Eye (tissue), 1 donor: ENCODE measurements at regions not wholly inside any gene's neighbourhood (a gene's known extent, or its start where the extent isn't known, plus 50 kb on each side); places are given as distances from the start of the nearest gene placed in this dataset.
"Not testable (repeated sequence)": the region's sequence is repeated elsewhere in the genome, so short reads cannot be mapped to it uniquely, and the experiment has no call there.

Source experiments
- DNase-seq: peaks from one replicate; pipeline ENCODE4 v3.0.0-alpha.2; 2015

DNA sequence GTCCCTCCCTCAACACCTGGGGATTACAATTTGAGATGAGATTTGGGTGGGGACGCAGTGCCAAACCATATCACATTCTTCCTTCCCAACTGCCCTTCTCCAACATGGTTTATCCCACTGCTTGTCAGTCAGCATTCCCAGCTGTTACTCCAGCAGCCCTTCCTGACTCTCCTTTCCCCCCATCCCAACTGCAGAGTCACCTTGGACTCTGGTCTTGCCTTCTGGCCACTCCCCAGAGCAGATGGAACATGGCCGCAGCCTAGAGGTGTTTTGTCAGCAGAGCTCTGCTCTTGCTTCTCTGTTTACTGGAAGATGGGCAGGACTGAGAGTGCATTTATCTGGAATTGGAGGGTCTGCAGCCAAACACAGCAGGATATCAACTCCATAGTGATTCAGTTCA is 51.2 kb upstream of the MEX3C start:
- DNase-seq, result no peak

DNA sequence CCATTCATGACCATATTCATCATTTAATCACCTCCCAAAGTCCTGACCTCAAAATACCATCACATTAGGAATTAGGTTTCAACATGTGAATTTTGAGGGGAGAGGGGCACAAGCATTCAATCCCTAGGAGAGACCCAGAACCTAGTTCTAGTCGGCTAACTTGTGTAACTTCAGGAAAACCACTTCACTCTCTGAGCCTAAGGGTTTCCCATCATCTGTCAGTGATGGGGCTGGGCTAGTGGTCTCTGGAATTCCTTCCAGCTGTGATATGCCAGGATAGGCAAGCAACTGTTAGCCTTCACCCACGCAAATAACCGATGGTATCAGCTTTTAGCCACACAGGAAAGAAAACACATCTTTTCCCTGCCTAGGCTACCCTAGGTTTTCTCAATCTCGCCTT is 52.5 kb upstream of the MEX3C start:
- DNase-seq, result no peak

DNA sequence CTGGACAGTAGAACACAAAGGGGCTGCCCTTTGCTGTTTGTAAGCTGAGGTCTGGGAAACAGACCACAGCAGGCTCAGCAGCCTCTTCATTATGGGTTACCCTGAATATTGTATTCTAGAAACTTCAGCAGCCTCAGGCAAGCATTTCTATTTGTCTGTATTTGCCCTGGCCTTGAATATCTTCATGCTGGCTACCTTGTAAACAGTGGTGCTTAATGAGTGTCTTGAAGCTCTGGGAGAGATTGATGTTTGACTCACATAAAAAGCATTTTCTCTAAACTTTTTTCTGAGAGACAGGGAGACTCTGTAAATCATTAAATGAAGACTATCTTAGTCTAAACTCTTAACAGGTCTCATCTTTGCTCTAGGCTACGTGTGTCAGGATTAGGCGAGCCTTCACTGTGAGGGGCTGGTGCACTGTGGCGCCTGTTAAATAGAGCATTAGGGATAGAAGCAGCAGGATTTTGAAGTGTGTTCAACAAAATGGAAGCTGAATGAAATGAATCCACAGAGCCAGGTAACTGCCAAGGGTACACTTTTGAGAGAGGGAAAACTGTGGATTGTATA is 53.1 kb upstream of the MEX3C start:
- no peak for DNase-seq

DNA sequence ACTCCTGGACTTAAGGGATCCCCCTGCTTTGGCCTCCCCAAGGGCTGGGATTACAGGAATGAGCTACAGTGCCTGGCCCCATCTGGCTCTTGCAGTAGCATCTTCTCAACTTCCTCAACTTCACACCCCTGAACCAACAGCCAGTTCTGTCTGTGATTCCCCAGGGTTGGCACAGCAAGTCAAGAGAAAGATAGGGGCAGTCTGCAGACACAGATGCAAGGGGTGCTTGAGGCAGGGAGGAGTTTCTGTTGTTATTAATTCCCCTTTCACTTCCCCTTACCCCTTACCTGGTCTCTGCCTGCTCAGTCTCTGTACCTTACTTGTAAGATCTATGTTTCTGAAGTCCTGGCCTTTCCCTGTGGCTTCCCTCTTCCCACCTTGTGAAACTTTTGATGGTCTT is 54.1 kb upstream of the MEX3C start:
- no peak for DNase-seq

DNA sequence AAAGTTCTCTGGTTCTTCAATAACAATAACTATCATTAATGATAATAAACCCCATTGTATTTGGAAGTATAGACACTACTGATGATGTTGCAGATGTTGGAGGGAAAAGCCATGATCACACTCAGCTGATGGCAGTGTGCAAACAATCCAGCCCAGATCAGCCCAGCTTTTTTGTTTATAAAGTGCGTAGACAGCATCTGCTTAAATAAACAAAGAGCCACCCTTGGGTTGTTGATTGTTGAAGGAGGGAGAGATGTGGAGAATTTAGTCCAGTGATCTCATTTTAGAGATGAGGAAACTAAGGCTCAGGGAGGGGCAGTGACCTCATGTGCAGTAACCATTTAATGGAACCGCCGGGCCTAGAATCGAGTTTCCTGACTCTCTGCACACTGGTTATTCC is 56.0 kb upstream of the MEX3C start:
- no peak for DNase-seq

DNA sequence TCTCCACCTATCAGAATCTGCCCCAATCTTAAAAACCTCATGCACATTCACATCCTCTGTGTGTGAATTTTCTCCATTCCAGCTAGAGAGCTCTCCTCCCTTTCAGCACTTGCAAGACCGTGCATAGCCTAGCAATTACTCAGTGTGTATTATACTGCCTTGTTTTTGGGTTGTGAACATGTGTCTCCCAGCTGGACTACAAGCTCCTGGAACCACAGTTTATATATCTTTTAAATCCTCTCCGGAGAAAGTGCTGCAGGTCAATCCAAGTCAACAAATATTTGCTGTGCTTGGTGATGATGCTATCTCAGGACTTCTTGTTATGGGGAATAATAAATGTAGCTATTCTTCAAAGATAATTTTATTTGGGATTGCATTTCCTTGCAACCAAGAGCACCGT is 58.2 kb upstream of the MEX3C start:
- DNase-seq, result no peak

DNA sequence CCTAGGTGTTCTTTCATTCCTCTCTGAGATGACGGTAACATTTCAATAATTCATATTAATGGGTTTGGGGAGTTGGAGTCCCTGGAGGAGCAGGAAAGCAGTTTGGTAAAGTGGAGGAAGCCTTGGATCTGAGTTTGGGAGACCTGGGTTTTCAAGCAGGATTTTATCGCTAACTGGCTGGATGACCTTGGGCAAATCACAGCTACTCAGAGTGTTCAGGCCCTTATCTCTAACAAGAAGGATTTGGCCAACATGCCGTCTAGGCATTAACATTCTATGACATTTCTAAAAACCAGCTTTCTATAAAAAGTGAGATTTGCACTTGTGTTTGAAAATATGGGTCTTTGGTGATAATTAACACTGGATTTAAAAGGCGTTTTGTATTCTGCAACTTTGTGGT is 59.7 kb upstream of the MEX3C start:
- no peak for DNase-seq

DNA sequence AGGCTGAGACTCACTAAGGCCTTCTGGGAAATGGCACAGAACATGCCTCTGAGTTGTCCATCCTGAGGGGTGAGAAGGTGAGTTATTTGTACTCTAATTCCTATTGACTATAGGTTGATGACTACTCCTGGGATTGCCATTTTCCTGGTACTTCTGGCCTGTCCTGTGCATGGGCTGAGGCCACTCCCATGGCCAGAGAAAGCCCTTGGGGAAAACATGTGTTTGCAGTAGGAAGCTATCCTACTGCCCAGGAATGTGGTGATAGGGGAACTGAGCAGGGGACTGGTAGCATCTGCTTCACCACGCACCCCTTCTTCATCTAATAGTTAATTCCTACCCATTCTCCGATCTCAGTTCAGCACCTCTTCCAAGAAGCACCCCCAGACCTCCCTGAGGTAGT is 62.6 kb upstream of the MEX3C start:
- no peak for DNase-seq

DNA sequence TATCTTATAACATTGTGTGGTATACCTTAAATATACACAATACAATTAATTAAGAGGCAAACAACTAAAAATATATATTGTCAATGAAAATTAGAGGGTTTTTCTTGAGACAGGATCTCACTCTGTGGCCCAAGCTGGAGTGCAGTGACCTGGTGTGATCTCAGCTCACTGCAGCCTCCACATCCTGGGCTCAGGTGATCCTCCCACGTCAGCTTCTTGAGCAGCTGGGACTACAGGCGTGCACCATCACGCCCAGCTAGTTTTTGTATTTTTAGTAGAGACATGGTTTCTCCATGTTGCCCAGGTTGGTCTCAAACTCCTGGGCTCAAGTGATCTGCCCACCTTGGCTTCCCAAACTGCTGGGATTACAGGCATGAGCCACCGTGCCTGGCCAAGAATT is 68.6 kb upstream of the MEX3C start:
- not testable (repeated sequence) for DNase-seq

DNA sequence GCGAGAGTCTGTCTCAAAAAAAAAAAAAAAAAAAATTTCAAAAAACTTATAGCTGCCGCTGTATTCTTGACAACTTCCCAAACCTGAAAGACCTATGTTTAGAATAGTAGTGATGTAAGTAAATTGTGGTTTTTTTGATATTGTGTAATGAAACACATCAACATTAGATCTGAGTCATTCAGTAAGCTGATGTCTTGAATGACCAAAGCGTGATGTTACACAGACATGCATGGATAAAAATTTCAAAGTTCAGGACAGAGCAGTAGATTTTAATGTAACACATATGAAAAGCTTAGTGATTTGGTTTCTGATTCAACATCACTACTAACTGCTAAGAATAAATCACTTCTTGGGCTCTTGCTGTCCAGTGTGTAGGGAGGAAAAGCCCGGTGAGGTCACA is 69.3 kb upstream of the MEX3C start:
- DNase-seq, result no peak

DNA sequence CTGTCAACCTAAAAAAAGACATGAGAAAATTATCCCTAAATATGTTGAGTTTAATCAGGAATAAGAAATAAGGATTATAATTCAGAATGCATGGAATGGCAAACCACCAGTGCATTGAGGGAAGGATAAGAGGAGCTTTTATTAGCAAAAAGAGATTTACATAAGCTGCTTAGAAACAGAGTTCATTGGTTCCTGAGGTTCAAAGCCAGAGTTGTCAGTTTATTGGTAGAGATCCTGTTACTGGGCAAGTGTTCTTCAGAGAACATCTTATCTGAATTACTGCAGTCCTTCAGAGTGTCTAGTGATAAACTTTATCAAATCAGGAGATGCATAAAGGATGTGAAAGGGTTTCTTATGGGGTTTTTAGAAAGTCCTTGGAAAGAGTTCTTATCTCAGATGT is 76.0 kb upstream of the MEX3C start:
- no peak for DNase-seq

DNA sequence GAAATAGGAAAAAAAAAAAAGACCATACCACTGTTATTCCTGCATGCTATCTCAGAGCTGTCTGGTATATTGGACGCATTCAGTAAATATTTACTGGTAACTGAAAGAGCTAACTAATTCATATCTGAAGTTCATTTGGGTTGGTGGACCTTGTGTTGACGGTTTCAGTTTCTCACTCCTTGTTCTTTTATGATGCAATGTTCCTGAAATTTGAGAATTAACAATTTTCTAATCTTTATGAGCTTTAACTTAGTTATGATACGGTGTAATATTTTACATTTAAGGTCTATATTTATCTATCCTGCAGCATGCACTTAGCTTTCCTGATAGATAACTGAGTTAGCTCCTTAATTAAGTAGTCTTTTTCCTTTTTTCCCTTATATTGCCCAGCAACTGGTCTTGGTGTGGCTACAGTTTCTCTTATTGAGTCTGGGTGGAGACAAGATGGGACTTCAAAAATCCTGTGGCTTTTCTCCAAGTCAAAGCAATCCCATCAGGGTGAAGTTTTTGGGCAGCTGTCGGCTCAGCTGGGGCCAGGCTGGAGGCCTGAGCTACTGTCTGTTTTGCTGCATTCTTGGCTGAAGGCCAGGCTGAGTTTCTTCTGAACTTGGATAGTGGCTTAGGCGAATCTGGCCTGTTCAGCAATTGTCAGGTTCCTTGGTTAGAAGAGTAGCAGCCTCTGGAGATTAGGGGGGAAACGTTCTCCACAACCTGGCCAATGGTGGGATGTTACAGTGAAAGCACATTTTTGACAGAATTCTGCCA is 78.4 kb upstream of the MEX3C start:
- peak; percentile 61 for DNase-seq

DNA sequence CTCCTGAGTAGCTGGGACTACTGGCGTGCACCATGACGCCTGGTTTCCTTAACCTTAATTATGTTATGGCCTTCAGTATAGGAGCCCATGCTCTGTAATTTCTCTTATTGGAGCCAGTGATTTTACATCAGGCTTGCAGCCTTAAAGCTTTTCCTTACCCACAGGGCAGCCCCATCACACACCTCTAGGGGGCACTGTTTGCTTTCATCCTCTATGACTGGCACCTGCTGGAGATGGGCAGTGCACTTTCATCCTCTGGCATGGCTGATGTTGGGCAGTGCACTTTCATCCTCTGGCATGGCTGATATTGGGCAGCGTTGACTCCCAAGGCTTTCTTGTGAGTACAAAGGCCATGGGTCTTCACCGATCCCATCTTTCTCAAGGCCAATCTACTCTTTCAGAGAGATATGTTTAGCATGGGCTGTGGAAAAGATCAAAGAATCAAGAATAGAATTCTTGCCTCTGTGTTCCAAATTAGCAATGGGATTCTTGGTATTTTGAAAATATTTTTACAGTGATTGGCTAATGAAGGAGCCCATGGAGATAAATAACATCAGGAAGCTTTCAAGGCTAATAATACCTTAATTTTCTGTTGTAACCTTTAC is 80.7 kb upstream of the MEX3C start:
- DNase-seq, result peak; percentile 33

DNA sequence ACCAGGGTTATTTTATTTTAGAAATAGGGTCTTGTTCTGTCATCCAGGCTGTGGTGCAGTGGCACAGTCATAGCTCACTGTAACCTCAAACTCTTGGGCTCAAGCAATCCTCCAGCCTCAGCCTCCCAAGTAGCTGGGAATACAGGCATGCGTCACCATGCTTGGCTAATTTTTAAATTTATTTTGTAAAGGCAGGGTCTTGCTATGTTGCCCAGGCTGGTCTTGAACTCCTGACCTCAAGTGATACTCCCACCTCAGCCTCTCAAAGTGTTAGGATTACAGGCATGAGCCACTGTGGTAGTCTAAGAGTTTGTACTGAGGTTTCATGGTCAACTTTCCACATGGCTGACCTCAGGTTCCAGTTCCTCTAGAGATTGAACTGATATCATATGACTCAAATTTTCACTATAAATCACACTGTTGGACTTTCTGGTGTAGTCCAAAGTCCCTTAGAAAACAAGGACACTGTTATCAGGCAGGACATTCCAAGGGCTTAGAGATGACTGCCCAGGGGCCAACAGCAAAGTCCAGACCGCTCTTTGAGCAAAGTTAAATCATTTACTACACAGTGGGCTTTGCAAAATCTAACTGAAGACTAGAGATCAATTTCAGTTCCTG is 82.0 kb upstream of the MEX3C start:
- DNase-seq, result no peak

DNA sequence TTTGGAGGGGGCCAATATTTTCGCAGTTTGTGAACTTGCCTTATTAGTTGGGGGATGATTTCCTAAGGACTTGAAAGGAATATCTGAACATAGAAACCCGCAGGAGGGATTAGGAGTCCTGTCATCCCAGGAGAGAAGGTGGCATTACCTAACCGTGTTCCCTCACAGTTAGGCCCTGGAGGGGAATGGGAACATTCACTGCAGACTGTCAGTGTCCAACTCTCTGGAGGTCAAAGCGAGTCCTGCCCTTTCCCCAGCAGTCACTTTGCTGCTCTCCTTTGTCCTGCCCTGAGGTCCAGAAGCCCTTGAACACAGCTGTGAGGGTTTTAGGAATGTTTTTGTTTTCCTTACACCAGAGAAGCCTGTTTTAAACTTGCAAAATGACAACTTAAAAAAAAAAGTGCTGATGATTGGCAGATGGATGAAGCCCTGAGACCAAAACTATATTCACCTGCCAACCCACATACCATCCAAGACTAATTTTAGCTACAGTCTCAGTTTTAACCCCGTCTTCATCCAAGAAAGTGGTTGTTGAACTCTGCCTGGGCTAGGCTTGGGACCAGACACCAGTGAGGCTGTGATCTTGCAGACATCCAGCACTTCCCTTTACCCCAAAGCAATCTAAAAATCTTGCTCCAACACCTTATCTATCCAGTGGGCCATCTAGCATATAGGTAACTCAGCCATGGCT is 90.5 kb upstream of the MEX3C start:
- DNase-seq, result no peak

DNA sequence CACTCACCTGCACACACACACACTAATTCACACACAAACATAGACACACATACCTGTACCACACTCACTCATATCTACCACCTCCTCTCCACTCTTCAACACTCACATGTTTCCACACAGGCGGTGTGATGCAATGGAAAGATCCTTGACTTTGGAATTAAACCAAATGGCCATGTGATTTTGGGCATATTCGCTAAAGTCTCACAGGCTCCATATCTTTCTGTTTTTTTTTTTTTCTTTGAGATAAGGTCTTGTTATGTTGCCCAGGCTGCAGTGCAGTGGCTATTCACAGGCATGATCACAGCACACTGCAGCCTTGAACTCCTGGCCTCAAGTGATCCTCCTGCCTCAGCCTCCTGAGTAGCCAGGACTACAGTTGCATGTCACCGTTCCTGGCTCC is 91.1 kb upstream of the MEX3C start:
- DNase-seq, result no peak

DNA sequence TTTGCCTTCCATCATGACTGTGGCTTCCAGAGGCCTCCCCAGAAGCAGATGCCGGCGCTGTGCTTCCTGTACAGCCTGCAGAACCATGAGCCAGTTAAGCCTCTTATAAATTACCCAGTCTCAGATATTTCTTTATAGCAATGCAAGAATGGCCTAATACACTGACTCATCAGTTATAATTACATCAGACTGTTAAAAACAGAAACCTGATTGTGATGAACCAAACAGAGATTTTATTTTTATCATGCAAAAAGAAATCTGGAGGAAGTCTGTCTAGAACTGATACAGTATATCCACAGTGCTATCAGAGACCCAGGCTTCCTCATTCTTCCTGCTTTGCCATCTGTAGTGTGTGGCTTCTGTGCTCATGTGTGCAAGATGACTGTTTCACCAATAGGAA is 93.4 kb upstream of the MEX3C start:
- no peak for DNase-seq

DNA sequence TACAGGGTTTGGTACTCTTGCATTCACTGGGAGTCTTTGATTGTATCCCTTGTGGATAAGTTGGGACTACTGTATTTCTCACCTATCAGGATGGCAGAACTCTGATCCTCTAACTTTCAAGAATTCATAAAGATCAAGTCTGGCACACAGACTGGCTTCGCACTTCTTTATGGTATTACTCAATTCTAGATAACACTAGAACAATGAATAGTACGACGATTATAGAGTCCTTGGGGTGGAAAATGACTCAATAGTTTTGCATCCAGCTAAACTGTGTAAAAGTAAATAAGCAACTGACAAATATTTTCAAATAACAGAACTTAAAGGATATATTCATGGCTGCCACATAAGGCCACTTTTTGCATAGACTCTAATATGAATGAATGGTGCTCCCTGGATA is 103.4 kb upstream of the MEX3C start:
- DNase-seq, result no peak

DNA sequence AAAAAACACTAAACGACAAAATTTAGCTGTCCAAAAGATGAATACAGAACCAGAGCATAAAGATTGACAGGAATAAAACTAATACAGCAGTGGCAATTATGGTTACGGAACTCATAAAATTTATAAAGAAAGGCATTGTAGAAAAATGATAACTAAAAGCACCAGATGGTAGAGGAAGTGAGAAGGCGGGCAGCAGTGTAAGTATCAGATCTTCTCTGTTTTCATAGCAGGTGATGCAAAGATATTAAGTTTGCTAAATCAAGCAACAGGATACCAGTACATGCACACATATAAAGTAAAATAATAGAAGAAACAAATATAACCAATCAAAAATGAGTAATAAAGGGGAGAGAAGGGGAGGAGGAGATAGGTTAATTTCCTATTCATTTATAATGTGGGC is 103.9 kb upstream of the MEX3C start:
- no peak for DNase-seq

DNA sequence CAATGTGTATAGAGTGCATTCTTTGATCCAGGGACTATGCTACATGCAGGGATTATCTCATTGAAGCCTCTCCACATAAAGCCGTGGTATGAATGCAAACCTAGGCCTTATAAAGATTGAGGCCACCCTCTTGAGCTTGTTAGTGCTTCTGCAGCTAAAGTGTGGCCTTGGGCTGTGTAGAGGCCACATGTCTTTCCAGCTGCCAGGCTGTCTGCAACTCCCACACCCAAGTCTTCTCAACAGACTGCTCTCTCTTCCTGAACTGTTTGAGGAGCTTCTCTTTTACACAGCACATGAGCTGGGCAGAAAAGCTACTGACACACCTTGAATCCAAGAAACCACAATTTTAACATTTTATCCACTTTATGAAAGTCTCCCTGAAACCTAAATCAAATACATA is 119.2 kb upstream of the MEX3C start:
- DNase-seq, result no peak

DNA sequence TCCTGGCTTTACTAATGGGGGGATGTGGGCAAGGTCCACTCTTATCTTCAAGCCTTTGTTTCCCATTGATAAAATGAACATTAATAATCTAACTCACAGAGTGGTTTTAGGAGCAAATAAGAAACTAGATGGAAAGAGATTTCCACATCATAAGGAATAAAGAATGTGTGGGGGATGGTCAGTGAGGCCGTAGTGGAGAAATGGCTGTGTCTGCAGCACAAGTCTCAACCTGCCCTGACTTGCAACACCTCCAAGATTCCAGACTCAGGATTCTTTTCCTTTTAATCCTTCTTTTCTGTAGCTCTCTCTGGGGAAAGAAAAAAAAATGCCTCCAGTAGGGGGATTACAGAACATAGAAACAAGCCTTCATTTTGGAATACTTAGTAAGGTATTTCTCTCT is 124.2 kb upstream of the MEX3C start:
- no peak for DNase-seq

DNA sequence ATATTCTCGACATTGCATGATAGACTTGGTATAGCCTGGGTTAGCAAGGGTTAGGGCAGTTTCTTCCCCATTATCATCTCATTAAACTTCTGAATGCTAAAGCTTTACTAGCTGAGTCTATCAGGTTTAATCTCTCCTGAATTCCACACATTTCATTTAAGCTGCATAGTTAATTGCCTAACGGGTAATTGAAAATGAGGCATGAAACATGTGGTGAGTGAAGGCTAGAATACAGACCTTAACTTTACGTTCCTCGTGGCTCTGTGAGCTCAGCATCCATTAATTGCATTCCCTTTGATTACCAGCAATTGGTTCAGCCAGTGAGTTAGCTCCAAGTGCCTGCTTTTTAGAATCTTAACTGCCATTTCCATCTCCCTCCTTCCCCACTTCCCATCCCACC is 126.5 kb upstream of the MEX3C start:
- DNase-seq, result no peak

DNA sequence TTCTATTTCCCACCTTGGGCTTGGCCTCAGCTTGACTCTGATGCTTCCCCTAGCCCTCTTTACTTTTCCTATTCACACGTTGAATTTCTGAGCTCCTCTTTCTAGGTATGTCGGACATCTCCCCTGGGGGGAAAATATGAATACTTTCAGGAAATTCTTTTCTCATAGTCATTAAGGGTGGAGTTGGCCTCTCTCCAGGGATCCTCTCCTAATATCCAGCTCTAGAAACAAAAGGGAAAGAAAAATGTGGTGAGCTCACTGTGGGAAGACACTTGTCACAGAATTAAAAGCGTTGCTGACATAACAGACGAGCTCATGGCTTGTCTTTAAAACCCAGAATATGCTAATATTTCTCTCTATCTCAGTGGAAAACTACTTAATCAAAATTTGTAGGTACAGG is 132.7 kb upstream of the MEX3C start:
- no peak for DNase-seq

DNA sequence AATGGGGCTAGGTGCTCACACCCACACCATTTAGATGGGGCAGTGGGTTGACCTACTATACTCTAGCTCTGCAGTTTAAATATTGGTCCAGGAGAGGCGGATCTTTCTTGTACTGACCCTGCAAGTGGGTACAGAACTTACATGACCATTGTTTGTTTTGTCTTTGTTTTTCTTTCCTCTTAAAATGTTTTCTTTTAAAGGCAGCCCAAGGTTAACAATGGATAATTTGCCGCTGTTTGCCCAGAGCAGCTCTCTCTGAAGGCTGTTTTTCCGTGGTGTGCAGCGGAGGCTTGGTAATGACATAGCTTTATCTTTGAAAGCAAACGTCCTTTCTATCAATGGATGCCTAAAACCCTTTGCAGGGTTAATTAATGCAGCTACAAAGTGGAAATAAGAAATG is 133.3 kb upstream of the MEX3C start:
- no peak for DNase-seq
